ENCODE measurements at regions not wholly inside any gene's neighbourhood (a gene's known extent, or its start where the extent isn't known, plus 50 kb on each side); places are given as distances from the start of the nearest gene placed in this dataset.

DNA sequence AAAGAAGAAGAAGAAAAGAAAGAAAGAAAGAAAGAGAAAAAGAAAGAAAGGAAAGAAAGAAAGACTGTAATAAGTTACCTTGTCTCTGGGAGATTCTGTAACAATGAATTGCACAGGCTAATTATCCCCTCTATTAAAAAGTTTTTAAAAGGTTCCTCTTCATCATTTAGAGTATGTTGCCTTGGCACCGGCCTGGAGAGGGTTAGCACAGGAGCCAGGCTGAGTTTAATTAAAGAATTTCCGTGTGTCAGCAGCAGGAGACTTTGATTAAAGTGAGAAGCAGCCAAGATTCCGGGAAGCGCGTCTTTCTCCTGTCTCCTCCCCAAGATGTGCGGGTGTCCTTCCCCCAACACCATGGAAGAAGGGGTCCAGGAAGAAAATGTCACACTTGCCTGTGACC lies 92.8 kb upstream of the ETV6 start:
- TF ChIP-seq, protein P1, sequence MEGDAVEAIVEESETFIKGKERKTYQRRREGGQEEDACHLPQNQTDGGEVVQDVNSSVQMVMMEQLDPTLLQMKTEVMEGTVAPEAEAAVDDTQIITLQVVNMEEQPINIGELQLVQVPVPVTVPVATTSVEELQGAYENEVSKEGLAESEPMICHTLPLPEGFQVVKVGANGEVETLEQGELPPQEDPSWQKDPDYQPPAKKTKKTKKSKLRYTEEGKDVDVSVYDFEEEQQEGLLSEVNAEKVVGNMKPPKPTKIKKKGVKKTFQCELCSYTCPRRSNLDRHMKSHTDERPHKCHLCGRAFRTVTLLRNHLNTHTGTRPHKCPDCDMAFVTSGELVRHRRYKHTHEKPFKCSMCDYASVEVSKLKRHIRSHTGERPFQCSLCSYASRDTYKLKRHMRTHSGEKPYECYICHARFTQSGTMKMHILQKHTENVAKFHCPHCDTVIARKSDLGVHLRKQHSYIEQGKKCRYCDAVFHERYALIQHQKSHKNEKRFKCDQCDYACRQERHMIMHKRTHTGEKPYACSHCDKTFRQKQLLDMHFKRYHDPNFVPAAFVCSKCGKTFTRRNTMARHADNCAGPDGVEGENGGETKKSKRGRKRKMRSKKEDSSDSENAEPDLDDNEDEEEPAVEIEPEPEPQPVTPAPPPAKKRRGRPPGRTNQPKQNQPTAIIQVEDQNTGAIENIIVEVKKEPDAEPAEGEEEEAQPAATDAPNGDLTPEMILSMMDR (IDR thresholded peaks at IDR 0.05) = no peak
- TF ChIP-seq POLR2A (IDR thresholded peaks at IDR 0.05) = no peak
